Mucosa of descending colon (tissue), 3 donors: ENCODE measurements at regions not wholly inside any gene's neighbourhood (a gene's known extent, or its start where the extent isn't known, plus 50 kb on each side); places are given as distances from the start of the nearest gene placed in this dataset.

Source experiments
- ATAC-seq: fragments of 200-7000 bp; cut with Tn5 transposase; one replicate; pipeline ENCODE4 v1.9.1; 2020; ENCODE audit warnings: mild to moderate bottlenecking, moderate library complexity
- DNase-seq, 3 donors: peaks; one replicate each; pipeline ENCODE4 v3.0.0-alpha.2; 2020
- H3K36me3 ChIP-seq: fragments of 200-600 bp; one replicate; pipeline ENCODE4 v1.8.0; 2021; ENCODE audit warnings: low read depth, mild to moderate bottlenecking
- H3K4me1 ChIP-seq: fragments of 200-600 bp; one replicate; pipeline ENCODE4 v1.8.0; 2021; ENCODE audit warnings: low read depth, mild to moderate bottlenecking
- H3K4me3 ChIP-seq: fragments of 200-600 bp; one replicate; pipeline ENCODE4 v1.8.0; 2021; ENCODE audit warnings: mild to moderate bottlenecking
- H3K9me3 ChIP-seq: fragments of 200-600 bp; one replicate; pipeline ENCODE4 v1.8.0; 2021; ENCODE audit warnings: mild to moderate bottlenecking
- intact Hi-C, 2 donors: fragments of 100-400 bp; cut with DNase I in 1 of 2; cut with micrococcal nuclease in 1 of 2; formaldehyde crosslinking; loops; one replicate each; pipeline versions ENCODE4 v1.11.0 to v1.11.1; 2022; cut with DNase I, micrococcal nuclease
- TF ChIP-seq, protein P1 (sequence below): fragments of 200-600 bp; IDR thresholded peaks from one replicate; pipeline ENCODE4 v1.8.0; 2022; ENCODE audit warnings: antibody characterized with exemption, mild to moderate bottlenecking
- donor health status: DM: no; HTN: no; CAD: no; lungs with moderate emphysema.
- donor health status: DM: no; HTN: no; CAD: no.
- donor health status: DM: no; HTN: yes; CAD: no.

DNA sequence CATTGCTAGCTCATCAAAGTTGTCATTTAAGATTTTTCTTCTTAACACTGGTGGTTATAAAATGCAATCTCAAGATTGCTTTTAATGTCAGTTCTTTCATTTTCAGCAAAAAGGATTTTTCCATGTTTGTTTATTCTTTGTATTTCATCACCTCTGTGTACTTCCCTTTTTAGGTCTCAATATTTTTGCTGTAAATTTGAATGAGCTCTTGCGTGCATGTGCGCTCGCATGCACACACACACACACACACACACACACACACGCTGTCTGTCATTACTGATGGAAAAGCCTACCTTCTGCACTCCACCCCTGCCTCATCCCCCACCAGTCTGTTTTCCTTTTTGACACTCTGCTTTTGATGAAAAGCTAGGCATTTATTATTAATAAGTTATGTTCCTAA, 85.3 kb upstream of the FYN start:
- TF ChIP-seq, protein P1, sequence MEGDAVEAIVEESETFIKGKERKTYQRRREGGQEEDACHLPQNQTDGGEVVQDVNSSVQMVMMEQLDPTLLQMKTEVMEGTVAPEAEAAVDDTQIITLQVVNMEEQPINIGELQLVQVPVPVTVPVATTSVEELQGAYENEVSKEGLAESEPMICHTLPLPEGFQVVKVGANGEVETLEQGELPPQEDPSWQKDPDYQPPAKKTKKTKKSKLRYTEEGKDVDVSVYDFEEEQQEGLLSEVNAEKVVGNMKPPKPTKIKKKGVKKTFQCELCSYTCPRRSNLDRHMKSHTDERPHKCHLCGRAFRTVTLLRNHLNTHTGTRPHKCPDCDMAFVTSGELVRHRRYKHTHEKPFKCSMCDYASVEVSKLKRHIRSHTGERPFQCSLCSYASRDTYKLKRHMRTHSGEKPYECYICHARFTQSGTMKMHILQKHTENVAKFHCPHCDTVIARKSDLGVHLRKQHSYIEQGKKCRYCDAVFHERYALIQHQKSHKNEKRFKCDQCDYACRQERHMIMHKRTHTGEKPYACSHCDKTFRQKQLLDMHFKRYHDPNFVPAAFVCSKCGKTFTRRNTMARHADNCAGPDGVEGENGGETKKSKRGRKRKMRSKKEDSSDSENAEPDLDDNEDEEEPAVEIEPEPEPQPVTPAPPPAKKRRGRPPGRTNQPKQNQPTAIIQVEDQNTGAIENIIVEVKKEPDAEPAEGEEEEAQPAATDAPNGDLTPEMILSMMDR, result no peak
- no peaks in the 10 kb centered on the region for H3K9me3 ChIP-seq
- ATAC-seq (no peak), DNase-seq (no peak)
- no peak overlapping the region for H3K4me3 ChIP-seq
- intact Hi-C loops, result no loop called here
- no peaks in the 10 kb centered on the region for H3K36me3 ChIP-seq
- no peaks in the 10 kb centered on the region for H3K4me1 ChIP-seq

- TF ChIP-seq, protein P1, result no peak
- intact Hi-C loops, result no loop called here
- H3K36me3 ChIP-seq, result no peaks in the 10 kb centered on the region
Observed at GRCh38 chr6:111959766-111960165, 86.5 kb upstream of the FYN start.

DNA sequence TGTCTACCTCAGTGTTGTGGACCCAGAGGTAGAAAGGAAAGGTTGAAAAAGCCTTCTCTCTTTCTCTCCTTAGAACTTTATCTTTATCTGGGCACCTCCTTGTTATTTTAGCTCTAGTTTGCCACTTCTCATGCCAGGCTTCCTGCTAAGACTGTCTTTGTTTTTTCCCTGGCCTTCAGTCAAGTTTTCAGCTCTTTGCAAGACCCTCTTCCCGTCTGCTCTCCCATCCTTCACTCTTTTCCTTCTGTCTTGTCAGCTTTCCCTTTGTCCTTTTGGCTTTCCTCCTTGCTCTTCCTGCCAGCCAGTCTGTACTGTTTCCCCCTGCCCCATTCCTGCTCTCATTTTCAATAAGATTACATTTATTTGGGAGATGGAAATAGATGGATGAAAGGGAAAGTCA, 86.8 kb upstream of the CCN6 start:
- DNase-seq, result no peak
- intact Hi-C loops, result no loop called here
- TF ChIP-seq, protein P1, result no peak
- Histone ChIP-seq H3K4me3 (no peak overlapping the region), H3K9me3 (no peaks in the 10 kb centered on the region), H3K4me1 (no peaks in the 10 kb centered on the region), H3K36me3 (no peaks in the 10 kb centered on the region)
- no peak for ATAC-seq

More at GRCh38 chr6:111959766-111960165, 86.5 kb upstream of the FYN start:
- Histone ChIP-seq H3K4me3 (no peak overlapping the region), H3K4me1 (no peaks in the 10 kb centered on the region), H3K9me3 (no peaks in the 10 kb centered on the region)
- ATAC-seq, result no peak
- no peak for DNase-seq

DNA sequence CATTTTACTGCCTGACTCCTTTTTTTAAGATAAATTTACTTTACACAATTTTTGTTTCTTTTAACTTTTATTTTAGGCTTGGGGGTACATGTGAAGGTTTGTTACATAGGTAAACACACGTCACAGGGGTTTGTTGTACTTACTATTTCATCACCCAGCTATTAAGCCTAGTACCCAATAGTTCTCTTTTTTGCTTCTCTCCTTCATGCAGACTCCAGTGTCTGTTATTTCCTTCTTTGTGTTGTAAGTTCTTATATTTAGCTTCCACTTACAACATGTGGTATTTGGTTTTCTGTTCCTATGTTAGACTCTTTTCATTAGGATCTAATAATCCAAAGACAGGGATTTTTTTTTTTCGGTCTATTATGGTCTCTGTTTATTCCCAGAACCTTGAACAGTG, 83.5 kb upstream of the CCN6 start:
- DNase-seq (no peak), ATAC-seq (no peak)
- TF ChIP-seq, protein P1, result no peak
- Histone ChIP-seq H3K9me3 (no peaks in the 10 kb centered on the region), H3K36me3 (no peaks in the 10 kb centered on the region), H3K4me1 (no peaks in the 10 kb centered on the region), H3K4me3 (no peak overlapping the region)
- intact Hi-C loops, result no loop called here

- DNase-seq (no peak), ATAC-seq (no peak)
- Histone ChIP-seq H3K4me3 (no peak overlapping the region), H3K9me3 (no peaks in the 10 kb centered on the region), H3K36me3 (no peaks in the 10 kb centered on the region), H3K4me1 (no peaks in the 10 kb centered on the region)
- TF ChIP-seq, protein P1, result no peak
- intact Hi-C loops, result no loop called here
Observed at GRCh38 chr6:111971181-111971841, 82.6 kb upstream of the CCN6 start.
